MM.1S (cell line): ENCODE measurements at regions not wholly inside any gene's neighbourhood (a gene's known extent, or its start where the extent isn't known, plus 50 kb on each side); places are given as distances from the start of the nearest gene placed in this dataset.

ENCODE experiments used
- DNase-seq: peaks from one replicate; pipeline ENCODE4 v3.0.0-alpha.2; 2015
- H2AFZ ChIP-seq: fragments of 300-600 bp; sonication (generic); 2 replicates; pipeline ENCODE4 v1.6.0; 2016; ENCODE audit warnings: antibody characterized with exemption, low read length
- H3F3A ChIP-seq: fragments of 300-600 bp; sonication (generic); 2 replicates; pipeline ENCODE4 v1.6.1; 2016; ENCODE audit warnings: mild to moderate bottlenecking, antibody characterized with exemption, low read length, moderate library complexity, mixed read lengths; ENCODE audit not compliant: insufficient read depth
- H3K27ac ChIP-seq: fragments of 300-600 bp; sonication (generic); 2 replicates; pipeline ENCODE4 v1.5.1; 2016; ENCODE audit warnings: mild to moderate bottlenecking, low read length
- H3K27me3 ChIP-seq: fragments of 300-600 bp; sonication (generic); replicated peaks from 2 replicates; pipeline ENCODE4 v1.6.0; 2016; ENCODE audit warnings: low read length; ENCODE audit not compliant: insufficient read depth
- H3K36me3 ChIP-seq: fragments of 300-600 bp; sonication (generic); replicated peaks from 2 replicates; pipeline ENCODE4 v1.6.1; 2016; ENCODE audit warnings: mild to moderate bottlenecking, low read length, mixed read lengths; ENCODE audit not compliant: insufficient read depth
- H3K4me1 ChIP-seq: fragments of 300-600 bp; sonication (generic); 2 replicates; pipeline ENCODE4 v1.6.1; 2016; ENCODE audit warnings: low read length, mixed read lengths
- H3K4me2 ChIP-seq: fragments of 300-600 bp; sonication (generic); 2 replicates; pipeline ENCODE4 v1.6.0; 2016; ENCODE audit warnings: low read depth, low read length
- H3K4me3 ChIP-seq: fragments of 300-600 bp; sonication (generic); 2 replicates; pipeline ENCODE4 v1.5.1; 2016; ENCODE audit warnings: low read length, mixed read lengths
- H3K79me2 ChIP-seq: fragments of 300-600 bp; sonication (generic); 2 replicates; pipeline ENCODE4 v1.6.1; 2016; ENCODE audit warnings: mixed run types, low read length, mixed read lengths
- H3K9ac ChIP-seq: fragments of 300-600 bp; sonication (generic); 2 replicates; pipeline ENCODE4 v1.6.1; 2016; ENCODE audit warnings: low read length, mixed read lengths
- H3K9me2 ChIP-seq: fragments of 300-600 bp; sonication (generic); replicated peaks from 2 replicates; pipeline ENCODE4 v1.6.1; 2016; ENCODE audit warnings: mild to moderate bottlenecking, low read length, mixed read lengths; ENCODE audit not compliant: insufficient read depth
- H3K9me3 ChIP-seq: fragments of 300-600 bp; sonication (generic); replicated peaks from 2 replicates; pipeline ENCODE4 v1.6.1; 2016; ENCODE audit warnings: mild to moderate bottlenecking, low read length, mixed read lengths; ENCODE audit not compliant: insufficient read depth
- H4K20me1 ChIP-seq: fragments of 300-600 bp; sonication (generic); 2 replicates; pipeline ENCODE4 v1.6.1; 2016; ENCODE audit warnings: mild to moderate bottlenecking, low read length, moderate library complexity, mixed read lengths; ENCODE audit not compliant: insufficient read depth
- CTCF ChIP-seq: fragments of 300-600 bp; sonication (generic); IDR thresholded peaks from 2 replicates; pipeline ENCODE4 v1.5.1; 2016; ENCODE audit warnings: antibody characterized with exemption, low read length, mixed read lengths
- EZH2 ChIP-seq: fragments of 300-600 bp; sonication (generic); optimal IDR thresholded peaks from 2 replicates; pipeline ENCODE3; 2017; ENCODE audit warnings: low read depth, mild to moderate bottlenecking, antibody characterized with exemption, low read length, mixed read lengths
- EZH2phosphoT487 ChIP-seq: fragments of 300-600 bp; sonication (generic); IDR thresholded peaks from 2 replicates; pipeline ENCODE4 v1.6.1; 2018; ENCODE audit warnings: antibody characterized with exemption, low read length

GRCh38 chr7:45368129-45368807 is 205.9 kb upstream of the ADCY1 start:
- DNase-seq: peak; percentile 64
- H3K79me2 ChIP-seq: no peaks in the 10 kb centered on the region
- no peak overlapping the region for H3K27ac ChIP-seq
- H3K4me1 ChIP-seq: peaks cover 12% of the 10 kb centered on the region
- no peaks in the 10 kb centered on the region for H3K9me2 ChIP-seq
- H3K4me2 ChIP-seq: no peak overlapping the region
- no peaks in the 10 kb centered on the region for H4K20me1 ChIP-seq
- H3K4me3 ChIP-seq: no peak overlapping the region
- no peak overlapping the region for H3K9ac ChIP-seq
- no peak overlapping the region for H2AFZ ChIP-seq
- H3K27me3 ChIP-seq: no peaks in the 10 kb centered on the region
- H3K36me3 ChIP-seq: no peaks in the 10 kb centered on the region
- no peak for TF ChIP-seq EZH2
- TF ChIP-seq CTCF: peak; percentile 42
- no peaks in the 10 kb centered on the region for H3F3A ChIP-seq
- H3K9me3 ChIP-seq: no peaks in the 10 kb centered on the region

- no peak for TF ChIP-seq CTCF
- TF ChIP-seq EZH2: no peak
These were observed 189.7 kb upstream of the ADCY1 start for GRCh38 chr7:45384499-45384898.

GRCh38 chr7:45387837-45388236 is 186.3 kb upstream of the ADCY1 start:
- Histone ChIP-seq H3K9me2 (no peaks in the 10 kb centered on the region), H2AFZ (no peak overlapping the region), H3K9me3 (no peaks in the 10 kb centered on the region), H3K27me3 (no peaks in the 10 kb centered on the region), H3K4me1 (no peaks in the 10 kb centered on the region), H3K4me2 (no peak overlapping the region), H3K4me3 (no peak overlapping the region), H3K27ac (no peak overlapping the region), H3F3A (no peaks in the 10 kb centered on the region), H3K9ac (no peak overlapping the region), H3K36me3 (no peaks in the 10 kb centered on the region), H4K20me1 (no peaks in the 10 kb centered on the region), H3K79me2 (no peaks in the 10 kb centered on the region)
- DNase-seq: no peak
- TF ChIP-seq EZH2: no peak
- TF ChIP-seq EZH2phosphoT487: no peak
- TF ChIP-seq CTCF: no peak

More at GRCh38 chr7:45384499-45384898, 189.7 kb upstream of the ADCY1 start:
- DNase-seq: no peak
- Histone ChIP-seq H3K36me3 (no peaks in the 10 kb centered on the region), H3K9me3 (no peaks in the 10 kb centered on the region), H3K4me3 (no peak overlapping the region), H3K9ac (no peak overlapping the region), H3K79me2 (no peaks in the 10 kb centered on the region), H3F3A (no peaks in the 10 kb centered on the region), H3K27ac (no peak overlapping the region), H3K27me3 (no peaks in the 10 kb centered on the region), H4K20me1 (no peaks in the 10 kb centered on the region), H3K4me2 (no peak overlapping the region), H3K4me1 (no peaks in the 10 kb centered on the region), H3K9me2 (no peaks in the 10 kb centered on the region), H2AFZ (no peak overlapping the region)
